Tibial nerve (tissue), 4 donors: ENCODE measurements at regions not wholly inside any gene's neighbourhood (a gene's known extent, or its start where the extent isn't known, plus 50 kb on each side); places are given as distances from the start of the nearest gene placed in this dataset.
"Not testable (repeated sequence)": the region's sequence is repeated elsewhere in the genome, so short reads cannot be mapped to it uniquely, and the experiment has no call there.

ENCODE experiments used
- EP300 ChIP-seq, 2 donors: sonication (generic); formaldehyde crosslinking; IDR thresholded peaks; one replicate each; pipeline ENCODE4 v1.6.1; 2017; ENCODE audit warnings: antibody characterized with exemption in 2 of 2, mild to moderate bottlenecking in 1 of 2
- TF ChIP-seq, protein P1 (sequence below), 5 experiments: fragments of 200-600 bp in 3 of 5; fragments of 450-650 bp in 2 of 5; sonication (generic) in 3 of 5; IDR thresholded peaks; one replicate each; pipeline ENCODE4 v1.5.1; 2016 to 2019; ENCODE audit warnings: antibody characterized with exemption in 5 of 5, mild to moderate bottlenecking in 3 of 5, moderate library complexity in 2 of 5

DNA sequence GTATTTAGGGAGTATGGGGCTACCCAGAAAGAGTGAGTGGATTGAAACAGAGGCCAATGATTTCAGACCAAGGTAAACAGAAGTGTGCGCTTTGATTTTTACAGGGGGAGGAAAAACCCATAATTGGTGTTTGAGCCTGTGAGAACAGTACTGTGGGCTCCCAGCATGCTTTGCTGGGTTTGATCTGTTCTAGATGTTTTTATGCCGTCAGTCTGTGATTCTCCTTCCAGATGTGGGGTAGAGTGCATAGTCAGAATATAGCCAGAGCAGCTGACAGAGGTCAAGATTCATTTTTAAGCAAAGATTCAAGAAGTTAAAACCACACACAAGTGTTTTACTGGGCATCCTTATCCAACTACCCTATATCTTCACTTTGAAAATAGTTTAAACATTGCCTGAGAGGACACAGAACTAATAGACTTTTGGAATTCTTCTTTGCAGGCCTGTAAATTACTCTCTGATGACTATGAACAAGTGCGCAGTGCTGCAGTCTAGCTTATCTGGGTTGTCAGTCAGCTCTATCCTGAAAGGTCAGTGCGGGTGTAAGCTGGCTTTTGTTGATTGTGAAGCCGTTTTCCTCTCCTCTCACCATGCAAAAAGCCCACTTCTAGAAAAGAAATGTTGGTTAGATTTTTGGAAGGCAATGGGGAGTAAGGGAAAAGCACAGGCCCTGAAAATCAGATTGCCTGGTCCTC, 216.2 kb upstream of the VKORC1L1 start:
- not testable (repeated sequence) for TF ChIP-seq EP300 (IDR thresholded peaks at IDR 0.05)
- TF ChIP-seq, protein P1, sequence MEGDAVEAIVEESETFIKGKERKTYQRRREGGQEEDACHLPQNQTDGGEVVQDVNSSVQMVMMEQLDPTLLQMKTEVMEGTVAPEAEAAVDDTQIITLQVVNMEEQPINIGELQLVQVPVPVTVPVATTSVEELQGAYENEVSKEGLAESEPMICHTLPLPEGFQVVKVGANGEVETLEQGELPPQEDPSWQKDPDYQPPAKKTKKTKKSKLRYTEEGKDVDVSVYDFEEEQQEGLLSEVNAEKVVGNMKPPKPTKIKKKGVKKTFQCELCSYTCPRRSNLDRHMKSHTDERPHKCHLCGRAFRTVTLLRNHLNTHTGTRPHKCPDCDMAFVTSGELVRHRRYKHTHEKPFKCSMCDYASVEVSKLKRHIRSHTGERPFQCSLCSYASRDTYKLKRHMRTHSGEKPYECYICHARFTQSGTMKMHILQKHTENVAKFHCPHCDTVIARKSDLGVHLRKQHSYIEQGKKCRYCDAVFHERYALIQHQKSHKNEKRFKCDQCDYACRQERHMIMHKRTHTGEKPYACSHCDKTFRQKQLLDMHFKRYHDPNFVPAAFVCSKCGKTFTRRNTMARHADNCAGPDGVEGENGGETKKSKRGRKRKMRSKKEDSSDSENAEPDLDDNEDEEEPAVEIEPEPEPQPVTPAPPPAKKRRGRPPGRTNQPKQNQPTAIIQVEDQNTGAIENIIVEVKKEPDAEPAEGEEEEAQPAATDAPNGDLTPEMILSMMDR (IDR thresholded peaks at IDR 0.05): not testable (repeated sequence)
